Astrocyte (in vitro differentiated cells and primary cell): ENCODE measurements at regions not wholly inside any gene's neighbourhood (a gene's known extent, or its start where the extent isn't known, plus 50 kb on each side); places are given as distances from the start of the nearest gene placed in this dataset.

Source experiments
- CTCF ChIP-seq: IDR thresholded peaks from 2 replicates; pipeline ENCODE4 v1.5.1; 2011; ENCODE audit warnings: low read depth, mild to moderate bottlenecking, inconsistent platforms, low read length, moderate library complexity; ENCODE audit not compliant: insufficient read depth
- EZH2 ChIP-seq: IDR thresholded peaks from 2 replicates; pipeline ENCODE4 v1.6.1; 2012; ENCODE audit warnings: mild to moderate bottlenecking, low read length, inconsistent platforms; ENCODE audit not compliant: insufficient read depth

GRCh38 chr9:90132866-90133265, 509.8 kb downstream of the DIRAS2 start:
- TF ChIP-seq CTCF (no peak), EZH2 (no peak)
